ENCODE measurements at regions not wholly inside any gene's neighbourhood (a gene's known extent, or its start where the extent isn't known, plus 50 kb on each side); places are given as distances from the start of the nearest gene placed in this dataset.

GRCh38 chr9:13552606-13553215, 273.2 kb upstream of the MPDZ start:
- DNase-seq, result no peak

- no peak for DNase-seq
These were observed 271.0 kb upstream of the MPDZ start for GRCh38 chr9:13550519-13550918.

DNA sequence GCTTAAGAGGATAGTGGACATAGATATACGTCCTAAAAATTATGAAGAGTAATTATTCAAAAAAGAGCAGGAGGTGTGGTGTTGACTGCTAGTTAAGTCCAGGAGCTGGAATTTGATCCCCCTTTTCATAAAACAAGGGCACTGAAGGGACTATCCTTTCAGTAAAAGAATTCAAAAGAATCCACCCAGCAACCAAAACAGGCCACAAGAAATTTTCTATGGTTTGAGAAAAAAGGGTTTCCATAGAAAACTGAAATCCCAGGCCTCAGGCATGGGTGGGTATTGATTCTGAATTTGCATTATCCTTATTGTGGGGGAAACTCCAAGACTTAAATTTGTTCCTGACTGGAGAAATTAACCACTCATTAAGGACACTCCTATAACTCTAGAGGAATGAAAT, 269.0 kb upstream of the MPDZ start:
- no peak for DNase-seq

GRCh38 chr9:13535141-13535540, 255.6 kb upstream of the MPDZ start:
- no peak for DNase-seq

- no peak for DNase-seq
These were observed 254.5 kb upstream of the MPDZ start for GRCh38 chr9:13534006-13534405.

DNA sequence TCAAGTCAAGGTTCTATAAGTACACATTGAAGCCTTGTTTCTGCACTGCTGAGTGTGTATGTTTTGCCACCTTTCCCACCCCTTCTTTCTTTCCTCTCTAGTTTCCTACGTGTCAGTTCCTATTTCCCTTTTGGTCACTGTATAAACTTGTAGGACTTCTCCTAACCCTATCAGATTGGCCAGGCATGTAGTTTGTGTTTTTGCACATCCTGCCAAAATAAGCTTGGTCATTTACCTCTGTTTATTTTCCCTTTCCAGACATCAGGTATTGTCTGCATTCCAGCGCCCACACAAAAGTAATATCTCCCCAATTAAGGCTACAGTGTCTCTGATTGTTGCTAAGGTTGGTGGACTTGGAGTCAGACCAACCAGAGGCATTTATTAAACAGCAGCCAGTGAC, 252.9 kb upstream of the MPDZ start:
- no peak for DNase-seq

- no peak for DNase-seq
These were observed 250.0 kb upstream of the MPDZ start for GRCh38 chr9:13529321-13530104.

DNA sequence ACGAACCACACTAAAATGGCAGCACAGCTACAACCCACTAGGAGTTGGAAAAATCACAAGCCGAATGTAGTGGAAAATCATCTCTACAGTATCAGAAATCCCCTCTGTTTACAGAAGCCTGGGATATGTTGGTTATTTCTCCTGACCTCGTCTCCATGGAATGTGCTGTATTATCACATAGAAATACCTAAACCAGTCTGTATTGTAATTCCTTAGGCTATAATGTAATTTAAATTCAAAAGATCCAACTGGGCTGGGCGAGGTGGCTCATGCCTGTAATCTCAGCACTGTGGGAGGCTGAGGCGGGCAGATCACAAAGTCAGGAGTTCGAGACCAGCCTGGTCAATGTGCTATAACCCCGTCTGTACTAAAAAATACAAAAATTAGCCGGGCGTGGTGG, 244.8 kb upstream of the MPDZ start:
- no peak for DNase-seq

GRCh38 chr9:13520069-13520468, 240.6 kb upstream of the MPDZ start:
- DNase-seq, result no peak

GRCh38 chr9:13513716-13514444, 234.4 kb upstream of the MPDZ start:
- DNase-seq, result no peak

DNA sequence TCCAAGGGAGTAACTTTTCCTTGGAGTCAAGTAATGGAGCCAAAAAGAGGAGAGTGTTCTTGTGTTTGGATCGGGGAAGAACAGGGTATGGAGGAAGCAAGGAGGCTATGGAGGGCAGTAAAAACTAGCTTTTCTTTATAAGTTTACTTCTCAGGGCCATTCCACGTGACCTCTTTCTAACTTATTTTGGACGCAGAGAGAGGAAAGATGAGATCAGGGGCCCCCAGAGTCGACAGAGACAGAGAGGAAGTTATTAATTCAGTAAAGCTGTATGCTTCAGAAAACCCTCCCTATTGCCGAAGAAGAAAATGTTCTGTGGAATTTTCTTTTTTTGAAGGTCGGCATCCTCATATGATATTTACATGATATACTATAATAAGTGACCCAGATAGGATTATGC, 233.8 kb upstream of the MPDZ start:
- DNase-seq, result peak; percentile 34

DNA sequence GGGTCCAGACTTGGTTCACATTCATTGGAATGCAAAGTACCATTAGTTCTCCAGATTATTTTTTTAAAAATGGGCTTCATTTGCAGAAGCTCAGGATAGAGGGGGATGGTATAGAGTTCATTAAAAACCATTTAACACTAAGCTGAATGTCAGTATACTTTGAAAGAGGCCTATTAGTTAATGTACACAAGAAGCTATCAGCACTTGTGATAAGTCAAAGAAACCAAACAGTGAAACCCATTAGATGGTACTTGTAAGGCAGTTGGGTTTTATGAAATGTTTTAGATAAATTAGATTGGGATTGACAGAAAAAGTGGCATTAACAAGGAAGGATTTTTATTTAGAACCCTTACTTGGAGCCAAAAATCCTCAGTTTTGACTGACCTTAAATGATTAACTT, 229.2 kb upstream of the MPDZ start:
- no peak for DNase-seq

GRCh38 chr9:13508086-13508485, 228.6 kb upstream of the MPDZ start:
- no peak for DNase-seq

GRCh38 chr9:13505797-13506196, 226.3 kb upstream of the MPDZ start:
- no peak for DNase-seq

GRCh38 chr9:13503599-13503998, 224.1 kb upstream of the MPDZ start:
- no peak for DNase-seq

- DNase-seq, result no peak
These were observed 223.0 kb upstream of the MPDZ start for GRCh38 chr9:13502484-13502883.

- no peak for DNase-seq
These were observed 221.5 kb upstream of the MPDZ start for GRCh38 chr9:13501018-13501417.

GRCh38 chr9:13500034-13500433, 220.5 kb upstream of the MPDZ start:
- DNase-seq, result no peak

- DNase-seq, result no peak
These were observed 214.2 kb upstream of the MPDZ start for GRCh38 chr9:13493697-13494096.

- no peak for DNase-seq
These were observed 212.3 kb upstream of the MPDZ start for GRCh38 chr9:13491493-13492424.

DNA sequence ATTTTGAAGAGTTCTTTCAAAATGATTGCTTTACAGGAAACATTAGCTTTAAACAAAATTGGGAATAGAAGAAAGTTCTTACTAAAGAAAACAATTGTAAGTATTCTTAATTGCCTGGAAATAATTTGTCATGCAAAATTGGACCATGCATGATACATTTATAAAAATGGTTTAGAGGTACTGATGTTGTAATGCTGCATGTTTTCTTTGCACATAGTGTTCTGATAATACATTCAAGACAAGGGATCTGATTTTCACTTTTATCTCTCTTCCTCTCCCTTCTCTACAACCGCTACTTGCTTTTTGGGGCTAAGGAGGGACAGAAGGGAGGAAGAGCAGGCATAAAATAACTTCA, 211.6 kb upstream of the MPDZ start:
- no peak for DNase-seq

DNA sequence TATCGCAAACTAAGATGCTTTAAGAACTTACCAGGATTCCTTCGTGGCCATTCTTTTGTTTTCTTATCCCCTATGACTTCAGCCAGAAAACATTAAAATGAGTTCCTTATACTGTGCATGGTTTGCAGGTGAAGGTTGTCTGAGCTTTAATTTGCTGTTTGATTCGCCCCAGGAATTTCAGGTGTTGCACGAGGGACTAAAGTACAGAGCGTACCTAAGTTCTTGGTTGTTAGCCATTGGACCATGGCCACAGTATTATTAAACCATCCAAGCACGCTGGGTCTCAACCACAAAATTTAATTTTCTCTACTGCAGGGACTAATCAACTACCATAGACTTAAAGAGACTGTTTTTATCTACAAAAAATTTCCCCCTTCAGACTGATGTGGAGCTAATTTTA, 208.4 kb upstream of the MPDZ start:
- DNase-seq, result no peak

Measured in renal pelvis (tissue), 1 donor.